ENCODE measurements at regions not wholly inside any gene's neighbourhood (a gene's known extent, or its start where the extent isn't known, plus 50 kb on each side); places are given as distances from the start of the nearest gene placed in this dataset.
"Not testable (repeated sequence)": the region's sequence is repeated elsewhere in the genome, so short reads cannot be mapped to it uniquely, and the experiment has no call there.

- no peak for DNase-seq
Observed at GRCh38 chr9:29968831-29969230, 2395.6 kb upstream of the C9orf72 start.

GRCh38 chr9:29969408-29969807, 2396.1 kb upstream of the C9orf72 start:
- DNase-seq = no peak

- DNase-seq = no peak
Observed at GRCh38 chr9:29969856-29970647, 2396.8 kb upstream of the C9orf72 start.

- DNase-seq = no peak
Observed at GRCh38 chr9:29974197-29974596, 2400.9 kb upstream of the C9orf72 start.

- no peak for DNase-seq
Observed at GRCh38 chr9:29976981-29977380, 2403.7 kb upstream of the C9orf72 start.

GRCh38 chr9:29981013-29981412, 2403.4 kb upstream of the ACO1 start:
- DNase-seq = no peak

GRCh38 chr9:29999645-30000044, 2384.8 kb upstream of the ACO1 start:
- no peak for DNase-seq

DNA sequence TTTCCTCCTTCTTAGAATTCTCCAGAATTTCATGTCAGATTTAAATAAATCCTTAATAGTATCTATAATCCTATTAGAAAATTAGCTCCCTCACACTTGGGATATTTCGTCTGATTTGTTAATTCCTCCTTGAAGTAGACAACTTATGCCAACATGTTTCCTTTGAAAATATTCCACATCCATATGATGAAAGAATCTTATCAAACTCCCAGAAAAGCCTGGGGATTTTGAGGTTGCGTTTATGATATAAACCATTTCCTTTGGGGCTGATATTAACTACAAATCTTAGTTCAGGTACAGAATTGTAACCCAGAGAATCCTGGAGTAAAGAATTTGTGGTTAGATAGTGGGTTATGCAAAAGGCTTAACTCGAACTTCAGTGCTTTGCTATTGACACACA, 2373.8 kb upstream of the ACO1 start:
- no peak for DNase-seq

DNA sequence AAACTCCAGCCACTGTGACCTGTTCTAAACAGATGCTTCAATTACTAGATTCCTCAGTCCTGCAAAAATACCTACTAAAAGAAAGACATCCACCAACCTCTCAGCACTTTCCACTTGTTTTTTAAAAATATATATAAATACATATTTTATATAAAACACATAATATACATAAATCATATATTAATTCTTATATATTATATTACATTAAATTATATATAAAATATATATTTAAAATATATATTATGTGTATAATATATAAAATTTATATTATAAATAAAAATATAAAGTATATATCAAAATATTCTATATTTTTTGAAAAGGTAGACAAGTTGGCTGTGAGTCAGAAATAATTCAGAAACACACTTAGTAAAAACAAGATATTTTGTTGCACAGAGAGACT, 2371.8 kb upstream of the ACO1 start:
- no peak for DNase-seq

DNA sequence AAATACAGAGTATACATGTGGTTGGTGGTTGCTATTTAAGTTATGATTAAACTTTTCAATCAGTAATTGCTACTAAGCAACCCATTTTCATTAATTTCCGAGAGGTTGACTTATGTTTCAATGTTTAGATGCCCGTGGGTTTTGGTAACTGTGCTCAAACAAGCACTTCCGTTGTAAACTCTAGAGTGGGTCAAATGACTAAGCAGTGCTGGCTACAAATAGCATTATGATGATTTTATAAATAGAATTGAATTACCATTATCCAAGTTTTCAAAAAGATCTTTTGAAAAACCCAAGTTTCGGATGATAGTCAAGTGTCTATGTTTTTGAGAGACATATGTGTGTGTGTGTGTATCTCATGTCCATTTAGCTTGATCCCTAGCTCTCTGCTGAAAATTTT, 2369.4 kb upstream of the ACO1 start:
- no peak for DNase-seq

- DNase-seq = no peak
Observed at GRCh38 chr9:30020161-30020560, 2364.3 kb upstream of the ACO1 start.

DNA sequence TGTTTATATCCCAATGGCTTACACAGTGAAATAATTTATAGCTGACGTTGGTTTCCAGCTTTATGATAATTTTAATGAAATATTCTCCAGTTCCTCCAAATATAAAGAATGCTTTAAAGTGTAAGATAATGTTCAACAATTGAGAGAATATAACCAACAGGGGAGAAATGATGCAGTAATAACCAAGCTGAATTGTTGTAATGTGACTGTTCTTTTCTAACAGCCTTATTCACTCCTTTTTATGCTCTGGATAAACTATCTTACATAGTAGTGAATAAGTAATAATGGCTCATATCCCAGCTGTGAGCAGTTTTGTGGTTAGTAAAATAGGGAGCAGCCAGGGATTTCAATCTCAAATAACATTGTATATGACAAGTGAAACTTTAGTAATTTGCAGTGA, 2348.7 kb upstream of the ACO1 start:
- DNase-seq = no peak

DNA sequence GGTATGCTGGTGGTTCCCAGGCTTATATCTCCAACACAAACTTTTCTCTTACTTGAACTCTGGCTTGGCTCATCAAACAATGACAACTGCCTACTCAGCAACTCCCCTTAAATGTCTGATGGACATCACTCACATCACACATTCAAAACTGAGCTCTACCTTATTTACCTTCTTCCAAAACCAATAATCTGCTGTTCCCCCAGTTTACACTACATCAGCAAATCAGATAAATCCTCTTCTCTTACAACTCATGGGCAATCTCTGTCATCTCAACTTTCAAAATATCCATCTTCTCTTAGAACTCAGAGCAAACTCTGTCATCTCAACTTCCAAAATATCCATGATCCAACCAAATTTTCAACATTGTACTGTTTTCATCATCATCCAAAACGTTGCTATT, 2347.9 kb upstream of the ACO1 start:
- DNase-seq = no peak

DNA sequence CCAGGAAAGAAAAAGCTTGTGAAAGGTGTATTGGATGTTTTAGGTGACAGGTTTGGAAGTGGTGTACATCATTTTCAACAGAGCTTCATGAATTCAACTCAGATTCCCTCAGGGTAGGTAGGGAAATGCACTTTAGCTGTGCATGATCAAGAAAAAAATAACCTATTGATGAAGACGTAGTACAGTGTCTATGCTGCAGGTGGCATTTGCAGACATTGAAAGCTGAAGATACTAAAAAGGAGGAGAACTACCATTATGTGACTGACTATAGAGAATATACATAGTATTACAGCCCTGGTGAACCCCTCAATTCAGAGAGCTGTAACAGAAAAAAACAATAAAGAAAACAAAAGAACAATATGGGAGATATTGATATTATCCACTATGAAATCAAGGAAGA, 2344.7 kb upstream of the ACO1 start:
- no peak for DNase-seq

GRCh38 chr9:30048396-30048795, 2336.0 kb upstream of the ACO1 start:
- no peak for DNase-seq

- no peak for DNase-seq
Observed at GRCh38 chr9:30058463-30058862, 2326.0 kb upstream of the ACO1 start.

DNA sequence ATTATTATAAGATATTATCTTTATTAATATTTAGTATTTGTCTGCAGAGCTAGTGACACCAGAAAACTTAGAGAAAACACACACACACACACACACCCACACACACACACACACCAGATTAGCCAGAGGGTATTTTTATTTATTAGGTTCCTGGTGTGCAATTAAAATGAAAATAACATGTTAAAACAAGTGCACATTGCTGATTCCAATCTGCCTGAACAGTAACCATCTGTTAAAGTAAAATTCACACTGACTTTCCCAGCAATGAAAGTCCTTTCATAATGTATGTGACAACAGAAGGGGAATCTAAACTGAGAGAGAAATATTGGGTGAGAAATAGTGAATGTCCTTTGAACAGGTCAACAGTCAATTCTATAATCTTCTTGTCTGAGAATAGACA, 2323.5 kb upstream of the ACO1 start:
- no peak for DNase-seq

DNA sequence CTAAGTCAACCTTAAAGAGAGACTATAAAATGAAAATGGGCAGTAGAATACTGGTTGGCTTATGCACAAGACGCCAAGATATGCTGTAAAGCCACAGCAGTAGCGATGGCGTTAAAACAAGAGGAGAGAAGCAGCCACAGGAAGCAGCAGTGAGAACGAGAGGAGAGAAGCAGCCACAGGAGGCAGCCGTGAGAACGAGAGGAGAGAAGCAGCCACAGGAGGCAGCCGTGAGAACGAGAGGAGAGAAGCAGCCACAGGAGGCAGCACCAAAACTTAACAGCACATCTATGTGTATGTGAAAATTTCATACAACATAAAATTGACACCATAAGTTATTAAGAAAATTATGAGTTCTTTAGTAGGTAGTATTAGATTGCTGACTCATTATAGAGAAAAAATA, 2318.6 kb upstream of the ACO1 start:
- no peak for DNase-seq

GRCh38 chr9:30069236-30069635, 2315.2 kb upstream of the ACO1 start:
- DNase-seq = not testable (repeated sequence)

GRCh38 chr9:30075022-30075421, 2309.4 kb upstream of the ACO1 start:
- DNase-seq = no peak

GRCh38 chr9:30075451-30076199, 2308.8 kb upstream of the ACO1 start:
- DNase-seq = no peak

DNA sequence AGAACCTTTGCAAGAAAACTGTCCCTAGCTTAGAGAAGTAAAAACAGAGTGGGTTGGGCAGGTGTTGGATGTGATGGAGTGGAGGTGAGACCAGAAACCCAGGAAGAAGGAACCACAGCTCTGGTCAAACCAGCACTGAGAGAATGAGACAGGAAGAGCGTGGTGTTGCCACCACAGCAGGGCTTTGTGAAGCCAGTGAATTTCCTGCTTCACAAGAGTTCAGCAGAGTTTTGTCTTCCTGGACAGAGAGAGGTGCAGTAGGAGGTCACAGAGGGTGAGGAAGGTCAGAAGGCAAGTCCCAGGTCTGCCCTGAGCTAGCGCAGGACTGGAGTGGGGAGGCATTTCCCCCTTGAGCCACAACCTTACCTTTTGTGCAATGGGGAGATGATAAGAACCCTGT, 2306.2 kb upstream of the ACO1 start:
- no peak for DNase-seq

- no peak for DNase-seq
Observed at GRCh38 chr9:30089428-30089827, 2295.0 kb upstream of the ACO1 start.

DNA sequence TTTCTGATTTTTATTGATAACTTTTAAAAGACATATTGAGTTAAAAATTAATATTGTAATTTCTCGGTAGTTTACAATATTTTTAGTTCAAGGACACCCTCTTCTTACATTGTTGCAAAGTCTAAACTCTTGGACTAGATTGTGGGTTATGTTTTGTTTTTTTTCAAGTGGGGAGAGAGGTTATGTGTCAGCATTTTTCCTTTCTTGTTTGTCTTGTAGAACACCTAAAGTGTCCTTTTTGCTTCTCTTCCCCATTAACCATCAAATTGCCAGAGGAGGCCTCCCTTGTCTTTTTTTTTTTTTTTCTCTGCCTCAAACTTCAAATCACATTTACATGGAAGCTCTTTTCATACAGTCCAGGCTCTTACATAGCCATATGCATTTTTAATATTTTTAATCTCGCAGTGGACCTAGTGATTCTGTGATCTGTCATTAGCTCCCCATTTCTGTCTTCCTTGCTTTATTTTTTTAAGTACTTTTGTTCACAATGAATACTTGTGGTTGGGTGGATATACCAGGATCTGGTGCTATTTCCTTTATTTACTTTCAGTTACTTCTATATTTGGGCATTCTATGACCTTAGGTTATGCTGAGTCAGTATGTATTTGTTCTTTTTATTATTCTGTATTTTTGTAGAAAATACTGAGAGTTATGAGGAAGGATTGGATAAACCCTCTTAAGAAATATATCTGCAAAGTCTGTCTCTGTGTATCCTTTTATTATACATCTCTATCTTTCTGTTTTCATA, 2280.6 kb upstream of the ACO1 start:
- DNase-seq = no peak
